GM21737 (cell line): ENCODE measurements at regions not wholly inside any gene's neighbourhood (a gene's known extent, or its start where the extent isn't known, plus 50 kb on each side); places are given as distances from the start of the nearest gene placed in this dataset.

Experiments used
- ATAC-seq: cut with Tn5 transposase; IDR thresholded peaks from one replicate; pipeline ENCODE4 v1.9.1; 2021; ENCODE audit warnings: mild to moderate bottlenecking, moderate library complexity; ENCODE audit not compliant: unreplicated experiment

GRCh38 chr11:29318134-29318845, 698.5 kb downstream of the KCNA4 start:
- no peak for ATAC-seq

- no peak for ATAC-seq
Observed at GRCh38 chr11:29317694-29318093, 699.1 kb downstream of the KCNA4 start.

DNA sequence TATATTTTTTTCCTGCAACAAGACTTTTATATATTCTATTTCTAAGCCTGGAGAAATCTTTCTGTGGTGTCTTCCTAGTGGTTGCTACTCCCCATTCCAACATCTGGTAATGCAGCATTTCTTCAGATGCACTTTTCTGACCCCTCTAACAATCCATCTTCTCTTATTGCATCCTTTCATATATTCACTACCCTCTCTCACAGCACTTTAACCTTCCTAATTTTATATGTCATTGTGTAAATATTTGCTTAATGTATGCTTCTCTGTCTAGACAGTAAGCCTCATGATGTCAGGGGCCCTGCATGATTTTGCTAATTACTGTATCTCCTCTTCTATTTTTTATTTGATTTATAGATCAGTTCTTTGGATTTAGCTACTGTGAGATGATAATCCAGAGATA, 701.6 kb downstream of the KCNA4 start:
- ATAC-seq = no peak

- ATAC-seq = no peak
Observed at GRCh38 chr11:29314211-29314610, 702.6 kb downstream of the KCNA4 start.

DNA sequence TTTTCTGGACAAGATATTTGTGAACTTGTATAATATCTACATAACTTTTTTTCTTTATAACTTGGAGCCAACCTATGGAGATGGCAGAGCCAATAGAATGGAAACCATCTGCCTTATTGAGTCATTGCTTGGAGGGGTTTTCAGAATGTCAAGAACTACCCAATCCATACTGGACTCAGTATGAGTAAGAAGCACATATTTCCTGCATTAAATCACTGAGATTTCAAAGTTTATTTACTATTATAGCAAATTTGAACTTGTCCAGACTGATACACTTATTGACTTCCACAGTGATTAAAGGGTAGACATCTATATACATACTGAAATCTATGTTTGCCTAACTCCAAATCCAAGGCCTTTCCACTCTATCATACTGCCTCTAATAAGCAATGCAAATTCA, 704.0 kb downstream of the KCNA4 start:
- no peak for ATAC-seq

DNA sequence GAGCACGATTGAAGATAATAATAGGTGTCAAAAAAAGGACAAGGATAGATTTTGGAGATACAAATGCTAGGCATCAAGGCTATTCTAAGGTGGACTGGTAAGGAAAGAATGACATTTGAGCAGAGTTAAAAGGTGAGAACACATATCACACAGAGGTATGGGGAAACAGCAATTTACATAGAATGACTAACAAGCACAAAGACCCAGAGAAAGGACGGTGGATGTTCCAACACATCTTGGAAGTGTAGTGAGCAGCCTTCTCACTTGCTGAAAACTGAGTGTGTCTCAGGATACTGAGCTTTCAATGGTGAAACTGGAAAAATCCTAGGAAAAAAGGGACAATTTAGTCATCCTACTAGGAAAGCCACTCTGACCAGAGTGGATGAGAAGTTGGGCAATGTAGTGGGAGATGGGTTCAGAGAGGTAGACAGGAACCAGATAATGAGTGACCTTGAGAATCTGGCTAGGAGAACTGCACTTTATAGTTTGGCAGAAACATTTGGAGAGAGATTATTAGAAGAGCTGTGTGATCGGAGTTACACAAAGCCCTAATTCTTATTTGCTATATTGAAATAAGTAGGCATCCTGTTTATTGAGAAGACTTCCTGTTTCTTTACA, 706.0 kb downstream of the KCNA4 start:
- ATAC-seq = no peak

DNA sequence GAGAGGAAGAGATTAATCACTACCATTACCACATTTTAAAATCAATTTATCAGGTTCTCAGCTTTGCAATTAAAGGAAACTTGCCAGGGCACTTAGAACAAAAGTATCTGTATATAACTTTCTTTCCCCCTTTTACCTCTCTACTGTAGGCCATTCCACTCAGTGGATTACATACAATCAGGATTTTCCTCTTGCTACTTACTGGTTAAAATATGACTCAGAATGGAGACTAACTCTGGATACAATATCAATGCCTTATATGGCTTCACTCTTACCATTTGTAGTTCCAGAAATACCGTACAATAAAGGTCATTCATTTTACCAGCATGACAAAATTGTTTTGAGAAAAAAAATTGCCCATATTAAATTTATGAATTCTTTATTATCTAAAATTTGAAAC, 706.8 kb downstream of the KCNA4 start:
- ATAC-seq = no peak

- ATAC-seq = no peak
Observed at GRCh38 chr11:29306527-29306926, 710.3 kb downstream of the KCNA4 start.

DNA sequence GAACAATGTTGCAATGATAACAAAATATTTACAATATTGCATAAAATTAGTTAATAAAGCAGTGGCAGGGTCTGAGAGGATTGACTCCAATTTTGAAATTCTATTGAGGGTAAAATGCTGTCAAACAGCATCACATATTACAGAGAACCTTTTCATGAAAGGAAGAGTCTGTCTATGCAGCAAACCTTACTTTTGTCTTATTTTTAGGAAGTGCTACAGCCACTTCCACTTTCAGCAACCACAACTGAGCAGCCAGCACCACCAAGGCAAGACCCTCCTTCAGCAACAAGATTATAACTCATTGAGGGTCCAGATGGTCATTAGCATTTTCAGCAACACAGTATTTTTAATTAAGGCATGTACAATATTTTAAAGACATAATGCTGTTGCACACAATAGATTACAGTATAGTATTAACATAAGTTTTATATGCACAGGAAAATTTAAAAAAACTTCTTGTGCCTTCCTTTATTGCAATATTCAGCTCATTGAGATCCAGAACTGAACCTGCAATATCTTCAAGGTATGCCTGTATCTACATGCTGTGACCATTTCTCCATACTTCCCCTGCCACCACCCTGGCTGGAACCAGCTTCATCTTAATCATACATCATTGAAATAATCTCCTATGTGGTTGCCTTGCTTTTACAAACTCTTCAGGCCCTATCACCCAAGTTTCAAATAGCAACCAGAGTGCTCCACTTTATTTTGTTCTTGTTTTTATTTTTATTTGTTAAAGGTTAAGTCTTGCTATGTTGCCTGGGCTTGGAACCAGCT, 711.2 kb downstream of the KCNA4 start:
- no peak for ATAC-seq

- ATAC-seq = no peak
Observed at GRCh38 chr11:29300420-29300819, 716.4 kb downstream of the KCNA4 start.

DNA sequence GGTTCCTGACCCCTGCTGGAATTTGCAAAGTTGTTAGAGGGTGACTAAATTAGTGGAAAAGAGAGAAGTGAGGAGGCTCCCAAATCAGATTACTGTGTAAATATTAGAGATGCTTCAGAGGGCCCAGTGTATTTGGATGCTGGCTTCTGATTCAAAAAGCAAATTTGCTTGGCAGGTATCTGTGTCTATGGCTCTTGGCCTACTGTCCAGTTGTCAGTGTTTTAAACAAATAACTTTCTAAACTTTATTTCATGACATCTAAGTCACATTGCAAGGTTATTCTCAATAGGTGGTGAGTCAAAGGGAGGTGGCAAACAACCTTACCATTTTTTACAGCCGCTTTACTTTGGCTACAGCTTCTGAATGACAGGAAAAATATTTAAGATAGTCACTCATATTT, 720.1 kb downstream of the KCNA4 start:
- ATAC-seq = no peak

DNA sequence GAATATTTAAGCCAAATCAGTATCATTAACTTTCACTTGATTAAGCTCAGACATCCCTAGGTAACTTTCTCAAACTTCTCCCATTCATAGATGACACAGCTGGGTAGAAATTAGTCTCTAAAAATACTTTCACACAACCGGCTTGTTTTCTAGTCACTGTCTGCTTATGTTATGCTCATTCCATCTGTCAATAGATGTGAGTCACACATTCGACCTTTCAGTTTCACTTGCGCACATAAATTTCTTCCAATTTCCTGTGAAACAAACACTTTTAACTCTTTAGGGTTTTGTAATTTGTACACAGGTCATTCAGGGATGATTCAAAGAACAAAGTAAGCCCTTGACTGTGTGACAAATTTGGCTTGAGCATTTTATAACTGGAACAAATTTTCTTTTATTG, 723.0 kb downstream of the KCNA4 start:
- peak; percentile 82 for ATAC-seq

DNA sequence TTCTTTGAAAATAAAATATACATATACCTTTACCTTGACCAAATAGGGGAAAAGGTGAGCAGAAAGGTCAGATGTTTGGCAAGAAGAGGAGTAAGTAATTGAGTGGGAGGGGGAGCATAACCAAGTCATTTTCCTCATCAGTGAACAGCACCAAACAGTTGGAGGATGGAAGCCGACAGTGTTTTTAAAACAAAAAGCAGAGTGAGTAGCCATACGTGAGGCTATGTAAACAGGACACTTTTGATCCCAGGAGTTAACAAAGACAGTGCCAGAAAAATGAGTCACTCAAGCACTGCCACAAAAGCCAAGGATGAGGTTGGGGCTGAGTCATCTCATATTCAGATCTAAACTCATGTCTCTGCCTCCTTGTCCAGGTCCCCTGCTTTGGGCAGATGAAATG, 734.7 kb downstream of the KCNA4 start:
- no peak for ATAC-seq

- ATAC-seq = no peak
Observed at GRCh38 chr11:29281271-29281777, 735.5 kb downstream of the KCNA4 start.

- ATAC-seq = no peak
Observed at GRCh38 chr11:29280452-29280851, 736.4 kb downstream of the KCNA4 start.

DNA sequence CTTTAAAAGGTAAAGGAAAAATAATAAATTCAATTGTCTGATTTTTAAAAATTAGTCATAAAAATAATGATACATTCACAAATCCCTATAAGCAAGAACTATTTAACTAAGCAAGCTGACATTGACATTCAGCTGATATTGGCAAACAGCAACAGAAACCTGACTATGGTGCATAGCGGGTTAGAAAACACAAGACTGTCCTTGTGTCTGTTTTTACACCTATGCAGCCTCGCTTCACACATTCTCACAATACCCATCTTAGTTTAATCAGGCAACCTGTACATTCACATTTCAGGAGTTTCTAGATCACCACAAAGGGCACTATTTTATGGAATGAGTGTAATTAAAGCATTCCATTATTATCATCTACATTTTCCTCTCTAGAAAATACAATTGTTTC, 737.1 kb downstream of the KCNA4 start:
- ATAC-seq = no peak

DNA sequence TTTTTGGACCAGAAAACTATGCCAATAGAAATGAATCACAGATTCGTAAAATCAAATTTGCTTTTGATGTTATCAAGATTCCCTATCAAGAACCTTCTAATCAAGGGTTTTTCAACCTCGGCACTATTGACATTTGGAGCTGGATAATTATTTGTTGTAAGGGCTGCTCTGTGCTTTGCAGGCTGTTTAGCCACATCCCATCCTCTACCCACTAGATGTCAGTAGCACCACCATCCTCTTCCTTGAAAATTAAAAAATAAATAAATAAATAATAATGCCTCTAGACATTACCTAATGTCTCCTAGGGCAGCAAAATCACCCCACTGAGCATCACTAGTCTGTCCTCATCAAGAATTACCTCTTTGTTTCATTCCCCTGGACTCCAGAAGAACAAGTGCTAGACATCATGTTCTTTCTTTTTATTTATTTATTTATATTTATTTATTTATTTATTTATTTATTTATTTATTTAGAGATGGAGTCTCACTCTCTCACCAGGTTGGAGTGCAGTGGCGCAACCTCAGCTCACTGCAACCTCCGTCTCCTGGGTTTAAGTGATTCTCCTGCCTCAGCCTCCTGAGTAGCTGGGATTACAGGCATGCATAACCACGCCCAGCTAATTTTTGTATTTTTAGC, 744.7 kb downstream of the KCNA4 start:
- no peak for ATAC-seq

DNA sequence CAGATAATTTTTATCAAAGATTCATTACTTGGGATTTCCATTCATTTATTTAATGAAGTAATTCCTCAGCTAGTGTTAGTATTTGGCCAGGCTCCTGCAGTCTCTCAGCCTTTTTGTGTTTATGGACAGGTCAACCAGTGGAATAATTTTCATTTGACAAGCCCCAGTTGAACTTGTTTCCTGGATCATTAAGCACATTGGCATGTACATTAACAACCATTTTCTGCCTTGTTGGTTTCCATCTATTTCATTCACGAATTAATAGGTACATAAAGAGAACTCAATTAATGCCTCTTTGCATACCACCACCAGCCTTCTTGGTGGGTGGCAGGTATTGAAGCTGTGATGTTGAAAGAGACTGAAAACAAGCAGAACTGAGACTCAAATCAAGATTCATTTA, 745.2 kb downstream of the KCNA4 start:
- ATAC-seq = no peak

GRCh38 chr11:29268733-29269132, 748.1 kb downstream of the KCNA4 start:
- no peak for ATAC-seq

GRCh38 chr11:29265792-29266191, 751.0 kb downstream of the KCNA4 start:
- no peak for ATAC-seq

DNA sequence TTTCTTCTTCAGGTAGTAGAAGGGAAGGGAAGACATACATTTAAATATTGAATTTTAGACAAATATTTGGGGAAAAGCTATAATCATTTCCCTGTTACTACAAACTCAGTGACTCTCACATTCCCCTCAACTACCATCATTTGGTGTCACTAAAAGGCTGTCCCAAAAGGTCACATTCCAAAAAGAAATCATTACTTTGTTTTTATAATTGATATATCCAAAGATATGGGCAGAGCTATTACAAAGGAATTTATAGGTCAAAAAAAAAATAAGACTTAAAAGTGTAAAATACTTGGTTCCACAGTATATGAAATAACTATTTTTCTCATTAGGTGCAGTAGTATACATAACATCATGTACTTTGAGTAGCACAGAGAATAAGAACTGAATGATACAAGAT, 751.4 kb downstream of the KCNA4 start:
- no peak for ATAC-seq
